Bronchial epithelial cell (primary cell): ENCODE measurements at regions not wholly inside any gene's neighbourhood (a gene's known extent, or its start where the extent isn't known, plus 50 kb on each side); places are given as distances from the start of the nearest gene placed in this dataset.

ENCODE experiments used
- DNase-seq: peaks from one replicate; pipeline ENCODE4 v3.0.0-alpha.2; 2010; ENCODE audit warnings: low read depth
- FAIRE-seq: peaks from 2 replicates; lab custom pipeline; 2011; peaks lifted over from hg19 to GRCh38; lab: Jason Lieb, UNC
- H3K27me3 ChIP-seq: 2 replicates; pipeline ENCODE4 v1.5.1; 2011; ENCODE audit warnings: low read length; ENCODE audit not compliant: control insufficient read depth, insufficient read depth
- H3K36me3 ChIP-seq: 2 replicates; pipeline ENCODE4 v1.5.1; 2011; ENCODE audit warnings: low read length; ENCODE audit not compliant: control insufficient read depth, insufficient read depth
- H3K4me3 ChIP-seq: 2 replicates; pipeline ENCODE4 v1.5.1; 2011; ENCODE audit warnings: mild to moderate bottlenecking, low read depth, low read length, control low read depth
- TF ChIP-seq, protein P1 (sequence below): IDR thresholded peaks from 2 replicates; pipeline ENCODE4 v1.5.1; 2011; ENCODE audit warnings: mild to moderate bottlenecking, moderate library complexity, low read length, control low read depth, inconsistent platforms; ENCODE audit not compliant: insufficient read depth, severe bottlenecking

DNA sequence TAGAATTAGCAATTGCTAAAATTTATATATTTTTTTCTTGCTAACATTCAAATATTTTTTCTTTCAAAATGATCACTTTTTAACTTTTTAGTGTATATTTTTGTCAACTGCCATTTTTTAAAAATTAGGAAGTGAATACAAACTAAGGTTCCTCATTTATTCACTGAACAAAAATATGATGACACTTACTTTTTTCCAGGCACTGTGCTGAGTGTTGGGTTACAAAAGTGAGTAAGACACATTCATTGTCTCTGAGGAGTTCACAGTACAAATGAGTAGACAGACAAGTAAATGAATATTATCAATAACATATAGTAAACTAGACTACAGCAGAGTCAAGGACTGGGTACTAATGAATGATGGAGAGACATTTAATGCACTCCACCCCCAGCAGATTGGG lies 543.5 kb downstream of the PDHA2 start:
- TF ChIP-seq, protein P1, sequence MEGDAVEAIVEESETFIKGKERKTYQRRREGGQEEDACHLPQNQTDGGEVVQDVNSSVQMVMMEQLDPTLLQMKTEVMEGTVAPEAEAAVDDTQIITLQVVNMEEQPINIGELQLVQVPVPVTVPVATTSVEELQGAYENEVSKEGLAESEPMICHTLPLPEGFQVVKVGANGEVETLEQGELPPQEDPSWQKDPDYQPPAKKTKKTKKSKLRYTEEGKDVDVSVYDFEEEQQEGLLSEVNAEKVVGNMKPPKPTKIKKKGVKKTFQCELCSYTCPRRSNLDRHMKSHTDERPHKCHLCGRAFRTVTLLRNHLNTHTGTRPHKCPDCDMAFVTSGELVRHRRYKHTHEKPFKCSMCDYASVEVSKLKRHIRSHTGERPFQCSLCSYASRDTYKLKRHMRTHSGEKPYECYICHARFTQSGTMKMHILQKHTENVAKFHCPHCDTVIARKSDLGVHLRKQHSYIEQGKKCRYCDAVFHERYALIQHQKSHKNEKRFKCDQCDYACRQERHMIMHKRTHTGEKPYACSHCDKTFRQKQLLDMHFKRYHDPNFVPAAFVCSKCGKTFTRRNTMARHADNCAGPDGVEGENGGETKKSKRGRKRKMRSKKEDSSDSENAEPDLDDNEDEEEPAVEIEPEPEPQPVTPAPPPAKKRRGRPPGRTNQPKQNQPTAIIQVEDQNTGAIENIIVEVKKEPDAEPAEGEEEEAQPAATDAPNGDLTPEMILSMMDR = no peak
- Histone ChIP-seq H3K27me3 (no peaks in the 10 kb centered on the region), H3K4me3 (no peak overlapping the region), H3K36me3 (no peaks in the 10 kb centered on the region)
- no peak for FAIRE-seq
- DNase-seq = no peak

DNA sequence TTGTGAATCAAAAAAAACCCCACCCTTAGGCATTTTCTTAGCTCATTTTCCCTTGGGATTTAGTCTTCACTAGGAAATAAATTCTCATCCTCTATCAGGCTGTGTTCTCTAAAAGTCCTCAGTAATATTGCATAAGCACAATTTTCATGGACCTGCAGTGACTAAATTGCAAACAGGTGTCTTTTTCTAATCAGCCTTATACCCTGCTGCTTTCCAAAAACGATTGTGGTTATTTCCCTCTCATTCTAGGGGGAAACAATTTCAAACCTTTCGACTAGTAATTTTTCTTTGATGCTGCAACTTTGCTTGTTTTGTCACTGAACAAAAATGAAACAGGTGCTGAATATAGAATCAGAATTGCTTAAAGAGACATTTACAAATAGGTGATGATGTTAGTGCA lies 549.9 kb downstream of the PDHA2 start:
- TF ChIP-seq, protein P1 = no peak
- DNase-seq = no peak
- Histone ChIP-seq H3K36me3 (no peaks in the 10 kb centered on the region), H3K27me3 (no peaks in the 10 kb centered on the region), H3K4me3 (no peak overlapping the region)
- FAIRE-seq = no peak

DNA sequence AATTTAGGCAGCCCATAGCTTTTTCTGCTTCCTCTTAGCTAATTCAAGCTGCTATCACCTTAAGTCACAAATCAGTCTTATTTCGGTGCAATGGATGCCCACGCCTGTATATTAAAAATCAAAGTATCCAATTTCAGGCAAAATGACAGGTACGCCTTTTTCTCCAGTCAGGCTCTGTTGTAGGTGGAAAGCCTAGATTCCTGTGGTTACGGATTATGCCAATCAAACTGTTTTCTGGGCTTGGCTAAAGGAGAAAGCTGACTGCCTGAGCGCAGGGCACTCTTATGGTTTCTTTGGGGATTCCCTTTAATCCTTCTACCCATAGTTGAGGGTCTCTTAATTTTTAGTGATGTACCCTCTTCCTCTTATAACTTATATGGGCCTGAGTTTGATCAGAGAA lies 550.5 kb downstream of the PDHA2 start:
- TF ChIP-seq, protein P1 = no peak

DNA sequence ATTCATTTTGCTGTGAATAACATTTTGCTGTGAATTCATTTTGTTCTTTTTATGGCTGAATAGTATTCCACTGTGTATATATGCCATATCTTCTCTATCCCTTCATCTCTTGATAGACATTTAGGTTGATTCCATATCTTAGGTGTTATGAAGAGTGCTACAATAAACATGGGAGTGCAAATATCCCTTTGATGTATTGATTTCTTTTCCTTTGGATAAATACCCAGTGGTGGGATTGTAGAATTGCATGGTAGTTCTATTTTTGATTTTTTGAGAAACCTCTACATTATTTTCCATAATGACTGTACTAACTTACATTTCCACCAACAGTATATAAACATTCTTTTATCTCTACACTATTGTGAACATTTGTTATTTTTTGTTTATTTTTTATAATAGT lies 555.9 kb downstream of the PDHA2 start:
- no peak for FAIRE-seq
- TF ChIP-seq, protein P1 = no peak

More for the DNA sequence above, 550.5 kb downstream of the PDHA2 start:
- Histone ChIP-seq H3K36me3 (no peaks in the 10 kb centered on the region), H3K27me3 (no peaks in the 10 kb centered on the region), H3K4me3 (no peak overlapping the region)
- FAIRE-seq = no peak
- DNase-seq = no peak

DNA sequence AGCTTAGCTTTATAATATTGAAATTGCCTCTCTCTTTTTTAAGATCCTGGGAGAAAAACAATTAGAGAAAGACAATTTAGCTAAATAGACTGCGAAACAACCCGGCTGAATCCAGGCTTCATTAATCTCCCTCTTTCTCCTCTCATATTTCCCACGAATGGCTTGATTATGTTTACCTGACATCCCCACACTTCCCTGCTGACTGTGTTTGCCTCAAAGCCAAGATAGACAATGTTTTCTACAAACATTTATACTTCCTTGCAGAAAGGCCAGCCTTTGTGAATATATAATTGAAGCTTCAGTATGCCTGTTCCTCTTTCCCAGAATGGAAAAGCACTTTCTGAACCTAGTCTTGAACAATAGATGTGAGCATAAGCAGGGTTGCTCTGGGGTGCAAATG lies 566.8 kb downstream of the PDHA2 start:
- Histone ChIP-seq H3K4me3 (no peak overlapping the region), H3K36me3 (no peaks in the 10 kb centered on the region), H3K27me3 (no peaks in the 10 kb centered on the region)
- DNase-seq = no peak
- TF ChIP-seq, protein P1 = no peak
- FAIRE-seq = no peak

More for the DNA sequence above, 555.9 kb downstream of the PDHA2 start:
- Histone ChIP-seq H3K4me3 (no peak overlapping the region), H3K27me3 (no peaks in the 10 kb centered on the region), H3K36me3 (no peaks in the 10 kb centered on the region)
- no peak for DNase-seq

DNA sequence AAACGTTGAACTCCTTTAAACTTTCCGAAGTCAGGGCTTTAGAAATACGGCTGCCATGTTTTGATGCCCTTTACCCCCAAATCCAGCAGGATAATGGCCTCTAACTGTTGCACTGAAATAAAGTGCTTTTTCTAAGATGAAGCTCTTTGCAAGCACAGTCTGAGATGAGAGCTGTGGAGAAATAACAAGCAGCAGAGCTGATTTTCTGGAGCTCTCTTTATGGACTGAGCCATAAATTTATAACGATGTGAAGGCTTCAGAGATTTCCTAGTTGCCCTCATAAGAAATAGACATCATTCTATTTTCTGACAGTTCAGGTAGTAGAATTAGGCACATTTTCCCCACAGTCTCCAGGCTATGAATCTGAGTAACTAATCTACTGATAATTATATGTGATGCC lies 567.3 kb downstream of the PDHA2 start:
- H3K36me3 ChIP-seq = no peaks in the 10 kb centered on the region
- H3K4me3 ChIP-seq = no peak overlapping the region
- H3K27me3 ChIP-seq = no peaks in the 10 kb centered on the region
- TF ChIP-seq, protein P1 = no peak
- DNase-seq = no peak
- FAIRE-seq = no peak
